GM23338 (cell line): ENCODE measurements at regions not wholly inside any gene's neighbourhood (a gene's known extent, or its start where the extent isn't known, plus 50 kb on each side); places are given as distances from the start of the nearest gene placed in this dataset.

ENCODE experiments used
- CREB1 ChIP-seq: fragments of 250-450 bp; sonication (Bioruptor Pico); IDR thresholded peaks from 2 replicates; pipeline ENCODE4 v1.5.0; 2020; ENCODE audit warnings: low read depth, mild to moderate bottlenecking, moderate library complexity
- TF ChIP-seq, protein P1 (sequence below), 2 experiments: fragments of 200-600 bp in 1 of 2; sonication (generic) in 1 of 2; conservative IDR thresholded peaks; 2 replicates each; pipeline versions ENCODE4 v1.5.1 to v1.6.1; 2016 to 2017; ENCODE audit warnings: antibody characterized with exemption in 2 of 2, low read depth in 2 of 2, mild to moderate bottlenecking in 2 of 2, moderate library complexity in 1 of 2

DNA sequence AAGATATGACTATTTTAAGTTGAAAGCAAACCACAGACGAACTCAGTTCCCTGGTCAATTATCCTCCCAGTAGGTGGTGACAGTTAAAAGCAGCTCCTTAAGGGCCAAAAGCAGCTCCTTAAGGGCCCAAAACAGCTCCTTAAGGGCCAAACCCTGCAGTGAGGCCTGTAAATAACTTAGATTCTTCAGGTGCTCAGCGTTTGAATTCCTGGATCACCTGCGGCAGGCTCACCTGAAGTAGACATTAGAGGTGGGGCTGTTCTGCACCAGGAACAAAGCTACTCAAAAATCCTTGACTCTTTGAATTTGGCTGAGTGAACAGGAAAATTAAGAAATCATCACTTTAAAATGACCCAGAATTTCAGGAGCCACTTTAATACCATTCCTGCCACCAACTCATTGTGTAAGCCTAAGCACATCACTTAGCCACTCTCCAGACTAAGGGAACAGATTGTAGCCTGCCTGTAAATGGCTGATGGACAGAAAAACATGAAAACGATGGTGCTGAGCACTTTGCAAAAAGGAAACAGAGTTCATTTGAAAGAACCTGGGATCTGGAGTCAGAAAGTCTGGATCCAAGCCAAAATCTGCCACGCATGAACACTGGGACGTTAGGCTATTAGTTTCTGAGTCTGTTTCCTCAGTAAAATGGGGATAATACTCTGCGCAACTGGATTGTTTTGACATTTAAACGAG lies 126.9 kb downstream of the LRIG2 start:
- TF ChIP-seq, protein P1, sequence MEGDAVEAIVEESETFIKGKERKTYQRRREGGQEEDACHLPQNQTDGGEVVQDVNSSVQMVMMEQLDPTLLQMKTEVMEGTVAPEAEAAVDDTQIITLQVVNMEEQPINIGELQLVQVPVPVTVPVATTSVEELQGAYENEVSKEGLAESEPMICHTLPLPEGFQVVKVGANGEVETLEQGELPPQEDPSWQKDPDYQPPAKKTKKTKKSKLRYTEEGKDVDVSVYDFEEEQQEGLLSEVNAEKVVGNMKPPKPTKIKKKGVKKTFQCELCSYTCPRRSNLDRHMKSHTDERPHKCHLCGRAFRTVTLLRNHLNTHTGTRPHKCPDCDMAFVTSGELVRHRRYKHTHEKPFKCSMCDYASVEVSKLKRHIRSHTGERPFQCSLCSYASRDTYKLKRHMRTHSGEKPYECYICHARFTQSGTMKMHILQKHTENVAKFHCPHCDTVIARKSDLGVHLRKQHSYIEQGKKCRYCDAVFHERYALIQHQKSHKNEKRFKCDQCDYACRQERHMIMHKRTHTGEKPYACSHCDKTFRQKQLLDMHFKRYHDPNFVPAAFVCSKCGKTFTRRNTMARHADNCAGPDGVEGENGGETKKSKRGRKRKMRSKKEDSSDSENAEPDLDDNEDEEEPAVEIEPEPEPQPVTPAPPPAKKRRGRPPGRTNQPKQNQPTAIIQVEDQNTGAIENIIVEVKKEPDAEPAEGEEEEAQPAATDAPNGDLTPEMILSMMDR (conservative IDR thresholded peaks at IDR 0.05; ENCODE audit: low read depth in 2 of 2), result no peak
- TF ChIP-seq CREB1, result no peak
